ENCODE measurements at regions not wholly inside any gene's neighbourhood (a gene's known extent, or its start where the extent isn't known, plus 50 kb on each side); places are given as distances from the start of the nearest gene placed in this dataset.

GRCh38 chr20:39640147-39640546 lies 678.0 kb downstream of the DHX35 start:
- TF ChIP-seq PBX3 (CRISPR knock-in tag; IDR thresholded peaks at IDR 0.05) (no peak), ZNF660 (tag by site-specific recombination; IDR thresholded peaks at IDR 0.05) (no peak), ZNF214 (tag by site-specific recombination; IDR thresholded peaks at IDR 0.05; ENCODE audit: borderline replicate concordance) (no peak)
- TF ChIP-seq, protein P1, sequence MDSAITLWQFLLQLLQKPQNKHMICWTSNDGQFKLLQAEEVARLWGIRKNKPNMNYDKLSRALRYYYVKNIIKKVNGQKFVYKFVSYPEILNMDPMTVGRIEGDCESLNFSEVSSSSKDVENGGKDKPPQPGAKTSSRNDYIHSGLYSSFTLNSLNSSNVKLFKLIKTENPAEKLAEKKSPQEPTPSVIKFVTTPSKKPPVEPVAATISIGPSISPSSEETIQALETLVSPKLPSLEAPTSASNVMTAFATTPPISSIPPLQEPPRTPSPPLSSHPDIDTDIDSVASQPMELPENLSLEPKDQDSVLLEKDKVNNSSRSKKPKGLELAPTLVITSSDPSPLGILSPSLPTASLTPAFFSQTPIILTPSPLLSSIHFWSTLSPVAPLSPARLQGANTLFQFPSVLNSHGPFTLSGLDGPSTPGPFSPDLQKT (IDR thresholded peaks at IDR 0.05; ENCODE audit: borderline replicate concordance, low read depth, low read length) = no peak
- ChIA-PET POLR2A (no interaction called here), CTCF (no interaction called here)
- no peaks in the 10 kb centered on the region for H3K4me1 ChIP-seq (ENCODE audit: control insufficient read depth, insufficient read depth, low read length)
- H3K4me3 ChIP-seq (ENCODE audit: low read depth, low read length) = no peak overlapping the region
- H3K27ac ChIP-seq (ENCODE audit: extremely low read depth, low read depth, low read length) = no peak overlapping the region
- H3K36me3 ChIP-seq (ENCODE audit: control insufficient read depth in 2 of 2, insufficient read depth in 1 of 2, low read length in 2 of 2) = no peaks in the 10 kb centered on the region
- no peaks in the 10 kb centered on the region for H3K9me3 ChIP-seq (ENCODE audit: control insufficient read depth, insufficient read depth, low read depth, low read length)

GRCh38 chr20:39638731-39639130 lies 676.6 kb downstream of the DHX35 start:
- H3K36me3 ChIP-seq (ENCODE audit: control insufficient read depth in 2 of 2, insufficient read depth in 1 of 2, low read length in 2 of 2) = no peaks in the 10 kb centered on the region
- TF ChIP-seq ZFP3 (tag by site-specific recombination; IDR thresholded peaks at IDR 0.05; ENCODE audit: low read depth) = no peak
- ChIA-PET POLR2A (no interaction called here), CTCF (no interaction called here)
- no peaks in the 10 kb centered on the region for H3K9me3 ChIP-seq (ENCODE audit: control insufficient read depth, insufficient read depth, low read depth, low read length)
- no peaks in the 10 kb centered on the region for H3K4me1 ChIP-seq (ENCODE audit: control insufficient read depth, insufficient read depth, low read length)
- no peak overlapping the region for H3K27ac ChIP-seq (ENCODE audit: extremely low read depth, low read depth, low read length)
- no peak overlapping the region for H3K4me3 ChIP-seq (ENCODE audit: low read depth, low read length)

- no peaks in the 10 kb centered on the region for H3K4me1 ChIP-seq (ENCODE audit: control insufficient read depth, insufficient read depth, low read length)
- no peaks in the 10 kb centered on the region for H3K9me3 ChIP-seq (ENCODE audit: control insufficient read depth, insufficient read depth, low read depth, low read length)
- ChIA-PET POLR2A (no interaction called here), CTCF (interaction anchor here (0.9 kb wide), 1 partner anchor 364 kb away, joined by 3 read pairs; no protein-coding TSS in a partner anchor)
- no peak overlapping the region for H3K4me3 ChIP-seq (ENCODE audit: low read depth, low read length)
- H3K27ac ChIP-seq (ENCODE audit: extremely low read depth, low read depth, low read length) = no peak overlapping the region
- TF ChIP-seq ZNF10 (tag by site-specific recombination; IDR thresholded peaks at IDR 0.05) (no peak), ZNF626 (tag by site-specific recombination; IDR thresholded peaks at IDR 0.05) (no peak), ZNF416 (tag by site-specific recombination; IDR thresholded peaks at IDR 0.05) (no peak), KLF16 (tag by site-specific recombination; IDR thresholded peaks at IDR 0.05) (no peak), ZNF610 (tag by site-specific recombination; IDR thresholded peaks at IDR 0.05; ENCODE audit: borderline replicate concordance) (no peak), ZNF324 (tag by site-specific recombination; IDR thresholded peaks at IDR 0.05) (no peak), ZNF768 (tag by site-specific recombination; IDR thresholded peaks at IDR 0.05) (no peak), ZNF791 (tag by site-specific recombination; IDR thresholded peaks at IDR 0.05) (no peak), ZNF555 (tag by site-specific recombination; conservative IDR thresholded peaks at IDR 0.05) (no peak), ZNF16 (tag by site-specific recombination; IDR thresholded peaks at IDR 0.05; ENCODE audit: low read depth) (no peak), GLI4 (tag by site-specific recombination; IDR thresholded peaks at IDR 0.05) (no peak), KLF17 (tag by site-specific recombination; IDR thresholded peaks at IDR 0.05) (no peak), OSR2 (tag by site-specific recombination; IDR thresholded peaks at IDR 0.05) (no peak), ZNF624 (tag by site-specific recombination; IDR thresholded peaks at IDR 0.05) (no peak), ZNF830 (tag by site-specific recombination; IDR thresholded peaks at IDR 0.05; ENCODE audit: low read depth) (no peak), GLIS2 (tag by site-specific recombination; IDR thresholded peaks at IDR 0.05) (no peak)
- TF ChIP-seq, protein P2, sequence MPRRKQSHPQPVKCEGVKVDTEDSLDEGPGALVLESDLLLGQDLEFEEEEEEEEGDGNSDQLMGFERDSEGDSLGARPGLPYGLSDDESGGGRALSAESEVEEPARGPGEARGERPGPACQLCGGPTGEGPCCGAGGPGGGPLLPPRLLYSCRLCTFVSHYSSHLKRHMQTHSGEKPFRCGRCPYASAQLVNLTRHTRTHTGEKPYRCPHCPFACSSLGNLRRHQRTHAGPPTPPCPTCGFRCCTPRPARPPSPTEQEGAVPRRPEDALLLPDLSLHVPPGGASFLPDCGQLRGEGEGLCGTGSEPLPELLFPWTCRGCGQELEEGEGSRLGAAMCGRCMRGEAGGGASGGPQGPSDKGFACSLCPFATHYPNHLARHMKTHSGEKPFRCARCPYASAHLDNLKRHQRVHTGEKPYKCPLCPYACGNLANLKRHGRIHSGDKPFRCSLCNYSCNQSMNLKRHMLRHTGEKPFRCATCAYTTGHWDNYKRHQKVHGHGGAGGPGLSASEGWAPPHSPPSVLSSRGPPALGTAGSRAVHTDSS (tag by site-specific recombination; IDR thresholded peaks at IDR 0.05) = no peak
- no peaks in the 10 kb centered on the region for H3K36me3 ChIP-seq (ENCODE audit: control insufficient read depth in 2 of 2, insufficient read depth in 1 of 2, low read length in 2 of 2)
Observed at GRCh38 chr20:39633689-39634088, 671.5 kb downstream of the DHX35 start.

Measured in HEK293 (cell line).